SK-N-SH treated with all-trans-retinoic acid at 6 μM for 48 hours (cell line): ENCODE measurements at regions not wholly inside any gene's neighbourhood (a gene's known extent, or its start where the extent isn't known, plus 50 kb on each side); places are given as distances from the start of the nearest gene placed in this dataset.

Experiments used
- BACH2 ChIP-seq: fragments of 250-450 bp; sonication (Bioruptor Pico); IDR thresholded peaks from 2 replicates; pipeline ENCODE4 v1.9.0; 2021; ENCODE audit warnings: mild to moderate bottlenecking, borderline replicate concordance
- CSDC2 ChIP-seq: fragments of 250-450 bp; sonication (Bioruptor Pico); IDR thresholded peaks from 2 replicates; pipeline ENCODE4 v1.5.0; 2020; ENCODE audit warnings: mild to moderate bottlenecking, moderate library complexity
- OSR1 ChIP-seq: fragments of 250-450 bp; sonication (Bioruptor Pico); IDR thresholded peaks from 2 replicates; pipeline ENCODE4 v1.8.0; 2022; ENCODE audit warnings: moderate library complexity, mild to moderate bottlenecking, inconsistent platforms
- PATZ1 ChIP-seq: fragments of 250-450 bp; sonication (Bioruptor Pico); IDR thresholded peaks from 2 replicates; pipeline ENCODE4 v1.8.0; 2020; ENCODE audit warnings: mild to moderate bottlenecking, moderate library complexity, borderline replicate concordance
- TCF4 ChIP-seq: fragments of 250-450 bp; sonication (Bioruptor Pico); IDR thresholded peaks from 2 replicates; pipeline ENCODE4 v1.8.0; 2021; ENCODE audit warnings: mild to moderate bottlenecking, moderate library complexity, borderline replicate concordance
- TSHZ2 ChIP-seq: fragments of 250-450 bp; sonication (Bioruptor Pico); IDR thresholded peaks from 2 replicates; pipeline ENCODE4 v1.5.0; 2020; ENCODE audit warnings: mild to moderate bottlenecking, moderate library complexity
- ZFP3 ChIP-seq: fragments of 250-450 bp; sonication (Bioruptor Pico); IDR thresholded peaks from 2 replicates; pipeline ENCODE4 v1.5.0; 2020; ENCODE audit warnings: mild to moderate bottlenecking, moderate library complexity
- ZFP30 ChIP-seq: fragments of 450-650 bp; formaldehyde crosslinking; IDR thresholded peaks from 2 replicates; pipeline ENCODE4 v1.5.0; 2022; ENCODE audit warnings: mild to moderate bottlenecking, moderate library complexity
- ZNF70 ChIP-seq: fragments of 450-650 bp; formaldehyde crosslinking; IDR thresholded peaks from 2 replicates; pipeline ENCODE4 v1.5.0; 2020; ENCODE audit warnings: mild to moderate bottlenecking, moderate library complexity

- TF ChIP-seq ZFP30 (CRISPR knock-in tag) (no peak), TSHZ2 (CRISPR knock-in tag) (no peak), PATZ1 (no peak), ZFP3 (CRISPR knock-in tag) (no peak), ZNF70 (CRISPR knock-in tag) (no peak), OSR1 (no peak), TCF4 (no peak), CSDC2 (CRISPR knock-in tag) (no peak), BACH2 (no peak)
Measured at GRCh38 chr7:10779465-10780399, 193.9 kb upstream of the PHF14 start.
